ENCODE measurements at regions not wholly inside any gene's neighbourhood (a gene's known extent, or its start where the extent isn't known, plus 50 kb on each side); places are given as distances from the start of the nearest gene placed in this dataset.

DNA sequence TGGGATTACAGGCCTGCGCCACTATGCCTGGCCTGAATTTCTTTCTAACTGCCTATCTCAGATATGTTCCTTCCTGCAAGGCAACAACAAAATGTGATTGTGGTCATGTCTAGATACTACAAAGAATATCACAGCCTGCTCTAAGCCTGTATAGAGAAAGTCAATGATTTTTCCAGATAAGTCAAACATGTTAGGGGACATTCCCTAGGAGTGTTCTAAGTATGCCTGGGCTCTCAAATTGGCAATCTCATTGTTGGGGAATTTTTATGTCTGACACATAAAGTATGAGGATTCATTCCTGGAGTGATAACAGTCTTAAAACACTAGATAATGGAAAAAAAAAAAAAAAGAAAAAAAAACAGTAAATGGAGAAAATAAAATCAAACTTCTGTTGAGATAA, 406.1 kb downstream of the GATA3 start:
- H3K4me1 ChIP-seq, result no peaks in the 10 kb centered on the region
- no peaks in the 10 kb centered on the region for H3K36me3 ChIP-seq
- TF ChIP-seq, protein P1, sequence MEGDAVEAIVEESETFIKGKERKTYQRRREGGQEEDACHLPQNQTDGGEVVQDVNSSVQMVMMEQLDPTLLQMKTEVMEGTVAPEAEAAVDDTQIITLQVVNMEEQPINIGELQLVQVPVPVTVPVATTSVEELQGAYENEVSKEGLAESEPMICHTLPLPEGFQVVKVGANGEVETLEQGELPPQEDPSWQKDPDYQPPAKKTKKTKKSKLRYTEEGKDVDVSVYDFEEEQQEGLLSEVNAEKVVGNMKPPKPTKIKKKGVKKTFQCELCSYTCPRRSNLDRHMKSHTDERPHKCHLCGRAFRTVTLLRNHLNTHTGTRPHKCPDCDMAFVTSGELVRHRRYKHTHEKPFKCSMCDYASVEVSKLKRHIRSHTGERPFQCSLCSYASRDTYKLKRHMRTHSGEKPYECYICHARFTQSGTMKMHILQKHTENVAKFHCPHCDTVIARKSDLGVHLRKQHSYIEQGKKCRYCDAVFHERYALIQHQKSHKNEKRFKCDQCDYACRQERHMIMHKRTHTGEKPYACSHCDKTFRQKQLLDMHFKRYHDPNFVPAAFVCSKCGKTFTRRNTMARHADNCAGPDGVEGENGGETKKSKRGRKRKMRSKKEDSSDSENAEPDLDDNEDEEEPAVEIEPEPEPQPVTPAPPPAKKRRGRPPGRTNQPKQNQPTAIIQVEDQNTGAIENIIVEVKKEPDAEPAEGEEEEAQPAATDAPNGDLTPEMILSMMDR (IDR thresholded peaks at IDR 0.05), result no peak
- no peaks in the 10 kb centered on the region for H3K27me3 ChIP-seq (ENCODE audit: low read depth)
- H3K9me3 ChIP-seq, result peaks cover 9% of the 10 kb centered on the region
- no peak overlapping the region for H3K27ac ChIP-seq
- ATAC-seq, result no peak
- no peak overlapping the region for H3K4me3 ChIP-seq
- intact Hi-C loops (cut with DNase I), result no loop called here
- no peak for DNase-seq

DNA sequence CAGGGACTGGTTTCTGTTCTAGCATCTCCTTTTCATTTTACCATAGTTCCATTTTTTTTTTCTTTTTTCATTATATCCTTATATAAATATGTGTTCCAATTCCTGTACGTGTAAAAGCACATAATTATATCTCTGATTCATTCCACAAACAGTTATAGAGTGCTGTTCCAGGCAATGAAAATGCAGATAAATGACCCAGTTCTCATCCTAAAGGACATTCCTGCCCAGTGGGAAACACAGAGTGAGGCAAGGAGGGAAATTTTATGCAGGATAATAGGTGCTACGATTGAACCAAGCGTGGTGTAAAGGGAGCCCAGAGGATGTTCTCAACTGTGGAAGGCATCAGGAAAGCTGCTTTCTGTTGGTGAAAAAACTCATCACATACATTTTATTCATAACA, 408.1 kb downstream of the GATA3 start:
- Histone ChIP-seq H3K4me3 (no peak overlapping the region), H3K9me3 (peaks cover 6% of the 10 kb centered on the region), H3K4me1 (no peaks in the 10 kb centered on the region), H3K36me3 (no peaks in the 10 kb centered on the region), H3K27ac (no peak overlapping the region), H3K27me3 (ENCODE audit: low read depth) (no peaks in the 10 kb centered on the region)
- intact Hi-C loops (cut with DNase I), result no loop called here
- DNase-seq (no peak), ATAC-seq (no peak)
- TF ChIP-seq, protein P1 (IDR thresholded peaks at IDR 0.05), result no peak

DNA sequence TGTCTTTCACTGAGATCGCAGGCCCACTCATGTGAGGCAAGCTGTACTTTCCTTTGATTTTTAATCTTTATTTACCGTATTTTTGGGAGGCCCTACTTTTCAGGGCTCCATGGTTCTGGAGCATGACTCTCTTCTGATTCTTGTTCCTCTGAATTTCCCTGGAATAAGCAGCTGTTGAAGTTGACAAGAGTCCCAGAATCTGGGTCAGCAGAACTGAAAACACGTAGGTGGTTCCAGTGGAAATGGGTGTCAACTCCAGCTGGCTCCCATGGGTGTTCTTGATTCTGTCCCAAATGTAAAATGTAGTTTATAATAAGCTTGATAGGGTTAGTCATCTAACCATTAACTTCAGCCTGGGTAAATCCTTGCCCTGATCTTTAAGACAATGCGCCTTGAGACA, 409.4 kb downstream of the GATA3 start:
- no peak overlapping the region for H3K4me3 ChIP-seq
- intact Hi-C loops (cut with DNase I), result no loop called here
- ATAC-seq (no peak), DNase-seq (no peak)
- no peaks in the 10 kb centered on the region for H3K36me3 ChIP-seq
- H3K27ac ChIP-seq, result no peak overlapping the region
- TF ChIP-seq, protein P1 (IDR thresholded peaks at IDR 0.05), result no peak
- H3K4me1 ChIP-seq, result no peaks in the 10 kb centered on the region
- no peaks in the 10 kb centered on the region for H3K9me3 ChIP-seq
- no peaks in the 10 kb centered on the region for H3K27me3 ChIP-seq (ENCODE audit: low read depth)

DNA sequence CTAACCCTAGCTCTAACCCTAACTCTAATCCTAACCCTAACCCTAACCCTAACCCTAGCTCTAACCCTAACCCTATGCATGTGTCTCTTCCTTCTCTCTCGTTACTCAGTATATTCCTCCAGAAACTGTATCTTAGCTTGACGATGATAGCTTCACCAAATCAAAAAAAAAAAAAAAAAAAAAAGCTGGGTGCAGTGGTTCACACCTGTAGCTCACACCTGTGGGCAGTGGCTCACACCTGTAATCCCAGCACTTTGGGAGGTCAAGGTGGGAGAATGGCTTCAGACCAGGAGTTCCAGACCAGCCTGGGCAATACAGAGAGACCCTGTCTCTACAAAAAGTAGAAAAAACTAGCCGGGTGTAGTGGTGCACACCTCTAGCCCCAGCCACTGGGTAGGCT, 414.0 kb downstream of the GATA3 start:
- H3K4me1 ChIP-seq, result no peaks in the 10 kb centered on the region
- H3K4me3 ChIP-seq, result no peak overlapping the region
- intact Hi-C loops (cut with DNase I), result no loop called here
- H3K9me3 ChIP-seq, result no peaks in the 10 kb centered on the region
- TF ChIP-seq, protein P1 (IDR thresholded peaks at IDR 0.05), result no peak
- no peaks in the 10 kb centered on the region for H3K36me3 ChIP-seq
- no peaks in the 10 kb centered on the region for H3K27me3 ChIP-seq (ENCODE audit: low read depth)
- ATAC-seq (no peak), DNase-seq (no peak)
- H3K27ac ChIP-seq, result no peak overlapping the region

DNA sequence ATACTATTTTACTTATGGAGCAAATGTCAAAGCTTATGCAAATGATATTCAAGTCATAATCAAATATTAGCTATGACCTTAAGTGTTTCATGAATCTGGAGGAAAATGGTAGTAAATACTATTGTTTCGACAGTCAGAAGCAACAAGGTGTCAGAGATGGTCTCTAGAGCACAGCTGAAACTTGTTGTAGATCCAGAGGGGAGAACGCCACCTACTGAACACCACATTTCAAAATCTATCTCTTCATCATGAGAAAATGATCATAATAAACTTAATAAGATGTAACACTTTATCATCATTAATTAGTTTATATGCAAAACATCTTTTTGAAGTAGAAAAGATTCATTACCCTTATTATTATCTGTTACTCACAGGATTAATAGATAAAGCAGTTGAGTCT, 418.7 kb downstream of the GATA3 start:
- Histone ChIP-seq H3K36me3 (no peaks in the 10 kb centered on the region), H3K27me3 (ENCODE audit: low read depth) (no peaks in the 10 kb centered on the region), H3K27ac (no peak overlapping the region), H3K4me3 (no peak overlapping the region), H3K4me1 (no peaks in the 10 kb centered on the region), H3K9me3 (peaks cover 6% of the 10 kb centered on the region)
- intact Hi-C loops (cut with DNase I), result no loop called here
- DNase-seq (no peak), ATAC-seq (no peak)
- TF ChIP-seq, protein P1 (IDR thresholded peaks at IDR 0.05), result no peak

DNA sequence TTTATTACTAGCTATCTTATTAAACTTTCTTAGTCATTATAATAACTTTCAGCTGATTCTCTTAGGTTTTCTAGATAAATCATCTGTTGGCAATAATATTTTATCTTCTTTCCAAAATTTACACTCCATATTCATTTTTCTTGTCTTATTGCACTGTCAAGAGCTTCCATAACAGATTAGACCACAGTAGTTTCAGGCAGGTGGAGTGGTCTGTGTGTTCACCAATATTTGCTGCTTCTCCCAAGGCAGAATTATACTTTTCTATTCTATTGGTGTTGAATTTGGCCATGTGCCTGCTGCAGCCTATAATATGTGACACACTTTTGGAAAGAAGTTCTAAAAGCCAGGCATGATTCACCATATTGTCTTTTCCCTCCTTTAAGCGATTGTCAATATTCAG, 422.8 kb downstream of the GATA3 start:
- intact Hi-C loops (cut with DNase I), result no loop called here
- DNase-seq (no peak), ATAC-seq (no peak)
- TF ChIP-seq, protein P1 (IDR thresholded peaks at IDR 0.05), result no peak
- Histone ChIP-seq H3K9me3 (peaks cover 6% of the 10 kb centered on the region), H3K36me3 (no peaks in the 10 kb centered on the region), H3K4me1 (no peaks in the 10 kb centered on the region), H3K4me3 (no peak overlapping the region), H3K27me3 (ENCODE audit: low read depth) (no peaks in the 10 kb centered on the region), H3K27ac (no peak overlapping the region)
